GM13976 (cell line): ENCODE measurements at regions not wholly inside any gene's neighbourhood (a gene's known extent, or its start where the extent isn't known, plus 50 kb on each side); places are given as distances from the start of the nearest gene placed in this dataset.

Experiments
- DNase-seq: peaks from one replicate; pipeline ENCODE4 v3.0.0; 2012; ENCODE audit warnings: low spot score
- in situ Hi-C: fragments of 300-500 bp; cut with MboI; formaldehyde crosslinking; loops from one replicate; pipeline ENCODE4 v1.12.0; 2022; ENCODE audit warnings: low sequenced_read_pairs, mixed read lengths, inconsistent platforms; ENCODE audit not compliant: unreplicated experiment
- TF ChIP-seq, protein P1 (sequence below): IDR thresholded peaks from 2 replicates; pipeline ENCODE4 v1.5.1; 2012; ENCODE audit warnings: borderline replicate concordance, mild to moderate bottlenecking; ENCODE audit not compliant: insufficient read depth; ENCODE audit errors: extremely low read depth, missing control alignments, control extremely low read depth

- in situ Hi-C loops = no loop called here
- TF ChIP-seq, protein P1, sequence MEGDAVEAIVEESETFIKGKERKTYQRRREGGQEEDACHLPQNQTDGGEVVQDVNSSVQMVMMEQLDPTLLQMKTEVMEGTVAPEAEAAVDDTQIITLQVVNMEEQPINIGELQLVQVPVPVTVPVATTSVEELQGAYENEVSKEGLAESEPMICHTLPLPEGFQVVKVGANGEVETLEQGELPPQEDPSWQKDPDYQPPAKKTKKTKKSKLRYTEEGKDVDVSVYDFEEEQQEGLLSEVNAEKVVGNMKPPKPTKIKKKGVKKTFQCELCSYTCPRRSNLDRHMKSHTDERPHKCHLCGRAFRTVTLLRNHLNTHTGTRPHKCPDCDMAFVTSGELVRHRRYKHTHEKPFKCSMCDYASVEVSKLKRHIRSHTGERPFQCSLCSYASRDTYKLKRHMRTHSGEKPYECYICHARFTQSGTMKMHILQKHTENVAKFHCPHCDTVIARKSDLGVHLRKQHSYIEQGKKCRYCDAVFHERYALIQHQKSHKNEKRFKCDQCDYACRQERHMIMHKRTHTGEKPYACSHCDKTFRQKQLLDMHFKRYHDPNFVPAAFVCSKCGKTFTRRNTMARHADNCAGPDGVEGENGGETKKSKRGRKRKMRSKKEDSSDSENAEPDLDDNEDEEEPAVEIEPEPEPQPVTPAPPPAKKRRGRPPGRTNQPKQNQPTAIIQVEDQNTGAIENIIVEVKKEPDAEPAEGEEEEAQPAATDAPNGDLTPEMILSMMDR = no peak
- DNase-seq = no peak
Observed at GRCh38 chr4:187937557-187937956, 58.0 kb upstream of the ZFP42 start.

- DNase-seq = no peak
- TF ChIP-seq, protein P1 = no peak
- in situ Hi-C loops = no loop called here
Observed at GRCh38 chr4:187940299-187940698, 55.3 kb upstream of the ZFP42 start.

- TF ChIP-seq, protein P1 = no peak
- DNase-seq = no peak
- in situ Hi-C loops = no loop called here
Observed at GRCh38 chr4:187942968-187943367, 52.6 kb upstream of the ZFP42 start.

DNA sequence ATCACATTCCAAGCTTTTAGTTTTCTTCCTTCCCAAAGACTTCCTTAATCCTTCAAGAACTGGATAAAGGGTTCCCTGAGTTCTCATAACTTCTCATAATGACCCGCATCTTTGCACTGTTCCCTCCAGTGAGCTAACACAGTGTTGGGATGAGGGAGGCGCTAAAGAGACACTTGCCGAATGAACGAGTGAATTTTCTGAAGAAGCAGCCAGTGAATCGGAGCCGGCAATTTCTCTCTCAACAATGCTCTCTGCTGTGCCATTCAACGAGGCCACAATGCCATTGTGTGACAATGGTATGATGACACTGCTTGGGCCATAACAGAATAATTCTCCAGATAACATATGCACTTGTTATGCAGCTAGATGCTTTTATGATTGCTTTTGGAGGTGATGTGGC is 51.4 kb upstream of the ZFP42 start:
- TF ChIP-seq, protein P1 = no peak
- in situ Hi-C loops = no loop called here
- DNase-seq = no peak
